Neural progenitor cell (in vitro differentiated cells): ENCODE measurements at regions not wholly inside any gene's neighbourhood (a gene's known extent, or its start where the extent isn't known, plus 50 kb on each side); places are given as distances from the start of the nearest gene placed in this dataset.

Experiments used
- DNase-seq: peaks from one replicate; pipeline ENCODE4 v3.0.0-alpha.2; 2016; ENCODE audit warnings: low spot score
- H2AFZ ChIP-seq: fragments of 200-600 bp; sonication (generic); replicated peaks from 2 replicates; pipeline ENCODE4 v1.6.1; 2016; ENCODE audit warnings: antibody characterized with exemption
- H3F3A ChIP-seq: fragments of 200-600 bp; sonication (generic); 2 replicates; pipeline ENCODE4 v1.6.1; 2016; ENCODE audit warnings: antibody characterized with exemption, low read depth
- H3K27ac ChIP-seq: fragments of 200-600 bp; sonication (generic); 2 replicates; pipeline ENCODE4 v1.5.1; 2016; ENCODE audit warnings: mild to moderate bottlenecking
- H3K27me3 ChIP-seq: fragments of 200-600 bp; sonication (generic); 2 replicates; pipeline ENCODE4 v1.6.1; 2016; ENCODE audit warnings: mild to moderate bottlenecking, moderate library complexity
- H3K36me3 ChIP-seq: fragments of 200-600 bp; sonication (generic); 2 replicates; pipeline ENCODE4 v1.5.1; 2016
- H3K4me1 ChIP-seq: fragments of 200-600 bp; sonication (generic); 2 replicates; pipeline ENCODE4 v1.6.1; 2016; ENCODE audit warnings: mixed run types
- H3K4me2 ChIP-seq: fragments of 200-600 bp; sonication (generic); 2 replicates; pipeline ENCODE4 v1.6.1; 2016
- H3K4me3 ChIP-seq: fragments of 200-600 bp; sonication (generic); 2 replicates; pipeline ENCODE4 v1.5.1; 2016
- H3K79me2 ChIP-seq: fragments of 200-600 bp; sonication (generic); 2 replicates; pipeline ENCODE4 v1.6.1; 2016; ENCODE audit warnings: low read depth
- H3K9ac ChIP-seq: fragments of 200-600 bp; sonication (generic); 2 replicates; pipeline ENCODE4 v1.6.1; 2016
- H3K9me3 ChIP-seq: fragments of 200-600 bp; sonication (generic); 2 replicates; pipeline ENCODE4 v1.5.1; 2016; ENCODE audit warnings: low read depth
- H4K20me1 ChIP-seq: fragments of 200-600 bp; sonication (generic); 2 replicates; pipeline ENCODE4 v1.6.1; 2016; ENCODE audit warnings: low read depth
- H3K27ac Mint-ChIP-seq: 3 replicates; pipeline ENCODE4 v1.8.0; 2021; ENCODE audit warnings: mixed read lengths
- H3K27me3 Mint-ChIP-seq: 2 replicates; pipeline ENCODE4 v1.8.0; 2022; ENCODE audit warnings: low read depth, mild to moderate bottlenecking, inconsistent platforms, moderate library complexity, mixed read lengths; ENCODE audit not compliant: insufficient read depth
- H3K36me3 Mint-ChIP-seq: 3 replicates; pipeline ENCODE4 v1.8.0; 2021; ENCODE audit warnings: mixed read lengths
- H3K4me1 Mint-ChIP-seq: 3 replicates; pipeline ENCODE4 v1.8.0; 2021; ENCODE audit warnings: mixed read lengths
- H3K4me3 Mint-ChIP-seq: 3 replicates; pipeline ENCODE4 v1.8.0; 2021; ENCODE audit warnings: mild to moderate bottlenecking, moderate library complexity, mixed read lengths
- H3K9me3 Mint-ChIP-seq: 3 replicates; pipeline ENCODE4 v1.8.0; 2020; ENCODE audit warnings: mixed read lengths
- EZH2 ChIP-seq: fragments of 200-600 bp; sonication (generic); IDR thresholded peaks from 2 replicates; pipeline ENCODE4 v1.6.1; 2017; ENCODE audit warnings: antibody characterized with exemption, mild to moderate bottlenecking, moderate library complexity
- EZH2phosphoT487 ChIP-seq: fragments of 200-600 bp; sonication (generic); IDR thresholded peaks from 2 replicates; pipeline ENCODE4 v1.6.1; 2017; ENCODE audit warnings: antibody characterized with exemption
- TF ChIP-seq, protein P1 (sequence below): fragments of 200-600 bp; sonication (generic); IDR thresholded peaks from 2 replicates; pipeline ENCODE4 v1.5.1; 2017; ENCODE audit warnings: antibody characterized with exemption, mild to moderate bottlenecking

DNA sequence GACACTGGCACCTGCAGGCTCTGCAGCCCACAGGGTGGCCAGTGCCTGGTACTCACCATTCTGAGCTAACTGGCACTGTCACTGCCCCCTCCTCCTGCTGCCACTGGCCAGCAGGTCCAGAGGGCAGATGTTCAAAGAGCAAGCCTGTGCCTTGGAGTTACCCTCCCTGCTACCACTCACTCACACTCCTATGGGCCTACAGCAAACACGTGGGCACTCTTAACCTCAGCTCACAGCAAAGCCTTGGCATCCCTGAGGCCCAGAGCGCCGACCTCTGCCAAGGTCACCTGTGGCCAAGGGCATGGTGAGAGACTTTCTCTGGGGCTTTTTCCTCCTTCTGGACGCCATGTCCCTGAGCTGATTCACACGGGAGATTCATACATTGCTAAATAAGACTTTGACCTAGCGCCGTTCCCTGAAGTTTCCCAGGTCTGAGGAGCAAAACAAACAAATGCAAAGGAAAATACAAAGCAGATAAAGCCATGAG lies 270.0 kb upstream of the PPP2R2D start:
- Mint-ChIP-seq H3K27ac (no peak overlapping the region), H3K4me3 (no peak overlapping the region), H3K9me3 (peaks cover 19% of the 10 kb centered on the region), H3K27me3 (peaks cover 9% of the 10 kb centered on the region), H3K4me1 (peaks cover 1% of the 10 kb centered on the region), H3K36me3 (no peaks in the 10 kb centered on the region)
- H3K9ac ChIP-seq: no peak overlapping the region
- H3K4me1 ChIP-seq: no peaks in the 10 kb centered on the region
- H3K27me3 ChIP-seq: no peaks in the 10 kb centered on the region
- no peaks in the 10 kb centered on the region for H3K79me2 ChIP-seq
- H3F3A ChIP-seq: no peaks in the 10 kb centered on the region
- no peak overlapping the region for H3K4me3 ChIP-seq
- H3K9me3 ChIP-seq: peaks cover 4% of the 10 kb centered on the region
- H3K4me2 ChIP-seq: no peak overlapping the region
- TF ChIP-seq EZH2phosphoT487: no peak
- TF ChIP-seq, protein P1, sequence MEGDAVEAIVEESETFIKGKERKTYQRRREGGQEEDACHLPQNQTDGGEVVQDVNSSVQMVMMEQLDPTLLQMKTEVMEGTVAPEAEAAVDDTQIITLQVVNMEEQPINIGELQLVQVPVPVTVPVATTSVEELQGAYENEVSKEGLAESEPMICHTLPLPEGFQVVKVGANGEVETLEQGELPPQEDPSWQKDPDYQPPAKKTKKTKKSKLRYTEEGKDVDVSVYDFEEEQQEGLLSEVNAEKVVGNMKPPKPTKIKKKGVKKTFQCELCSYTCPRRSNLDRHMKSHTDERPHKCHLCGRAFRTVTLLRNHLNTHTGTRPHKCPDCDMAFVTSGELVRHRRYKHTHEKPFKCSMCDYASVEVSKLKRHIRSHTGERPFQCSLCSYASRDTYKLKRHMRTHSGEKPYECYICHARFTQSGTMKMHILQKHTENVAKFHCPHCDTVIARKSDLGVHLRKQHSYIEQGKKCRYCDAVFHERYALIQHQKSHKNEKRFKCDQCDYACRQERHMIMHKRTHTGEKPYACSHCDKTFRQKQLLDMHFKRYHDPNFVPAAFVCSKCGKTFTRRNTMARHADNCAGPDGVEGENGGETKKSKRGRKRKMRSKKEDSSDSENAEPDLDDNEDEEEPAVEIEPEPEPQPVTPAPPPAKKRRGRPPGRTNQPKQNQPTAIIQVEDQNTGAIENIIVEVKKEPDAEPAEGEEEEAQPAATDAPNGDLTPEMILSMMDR: no peak
- TF ChIP-seq EZH2: no peak
- H3K27ac ChIP-seq: no peak overlapping the region
- no peak overlapping the region for H2AFZ ChIP-seq
- no peak for DNase-seq
- no peaks in the 10 kb centered on the region for H4K20me1 ChIP-seq
- H3K36me3 ChIP-seq: no peaks in the 10 kb centered on the region

DNA sequence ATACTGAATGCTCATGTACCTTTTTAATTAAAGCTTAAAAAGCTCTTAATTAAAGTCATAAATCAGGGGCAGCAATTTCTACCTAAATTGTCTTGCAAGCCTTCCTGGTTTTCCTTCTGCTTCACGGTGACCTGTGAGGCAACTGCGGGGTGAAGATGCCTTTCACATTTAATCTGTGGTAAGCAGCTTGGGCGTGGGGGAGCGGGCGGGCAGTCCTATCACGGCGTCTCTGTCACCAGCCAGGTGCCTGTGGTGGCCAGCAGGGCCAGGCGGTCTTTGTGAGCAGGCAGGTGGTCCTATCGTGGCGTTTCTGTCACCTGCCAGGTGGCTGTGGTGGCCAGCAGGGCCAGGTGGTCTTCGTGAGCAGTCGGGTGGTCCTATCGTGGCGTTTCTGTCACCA lies 269.2 kb upstream of the PPP2R2D start:
- H3K27ac ChIP-seq: no peak overlapping the region
- H3K79me2 ChIP-seq: no peaks in the 10 kb centered on the region
- no peaks in the 10 kb centered on the region for H3K27me3 ChIP-seq
- no peaks in the 10 kb centered on the region for H3F3A ChIP-seq
- no peak overlapping the region for H3K9ac ChIP-seq
- H4K20me1 ChIP-seq: no peaks in the 10 kb centered on the region
- H3K4me3 ChIP-seq: no peak overlapping the region
- no peaks in the 10 kb centered on the region for H3K36me3 ChIP-seq
- peaks cover 11% of the 10 kb centered on the region for H3K27me3 Mint-ChIP-seq
- H3K9me3 Mint-ChIP-seq: peaks cover 21% of the 10 kb centered on the region
- no peak overlapping the region for H2AFZ ChIP-seq
- DNase-seq: no peak
- H3K36me3 Mint-ChIP-seq: no peaks in the 10 kb centered on the region
- H3K4me2 ChIP-seq: no peak overlapping the region
- H3K9me3 ChIP-seq: peaks cover 4% of the 10 kb centered on the region
- no peak overlapping the region for H3K27ac Mint-ChIP-seq
- H3K4me3 Mint-ChIP-seq: no peak overlapping the region
- peaks cover 6% of the 10 kb centered on the region for H3K4me1 Mint-ChIP-seq
- TF ChIP-seq EZH2 (no peak), EZH2phosphoT487 (no peak)
- TF ChIP-seq, protein P1: no peak
- H3K4me1 ChIP-seq: no peaks in the 10 kb centered on the region

DNA sequence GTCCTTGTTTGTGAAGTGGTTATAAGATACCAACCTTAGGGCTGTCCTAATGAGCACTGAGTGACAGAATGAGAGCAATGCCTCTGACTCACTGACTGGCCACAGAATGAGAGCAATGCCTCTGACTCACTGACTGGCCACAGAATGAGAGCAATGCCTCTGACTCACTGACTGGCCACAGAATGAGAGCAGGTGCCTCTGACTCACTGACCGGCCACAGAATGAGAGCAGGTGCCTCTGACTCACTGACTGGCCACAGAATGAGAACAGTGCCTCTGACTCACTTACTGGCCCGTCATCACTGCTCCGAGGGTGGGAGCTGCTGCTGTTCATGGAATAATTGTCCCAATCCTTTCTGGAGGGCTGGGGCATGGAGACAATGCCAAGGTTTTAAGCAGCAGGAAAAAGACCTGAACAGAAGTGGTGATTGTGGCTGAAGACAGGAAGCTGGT lies 265.2 kb upstream of the PPP2R2D start:
- H3K36me3 Mint-ChIP-seq: no peaks in the 10 kb centered on the region
- Histone ChIP-seq H3K9ac (no peak overlapping the region), H3K27me3 (no peaks in the 10 kb centered on the region), H3K36me3 (no peaks in the 10 kb centered on the region), H3K4me2 (no peak overlapping the region), H3K4me3 (no peak overlapping the region), H3K27ac (no peak overlapping the region), H3K9me3 (no peaks in the 10 kb centered on the region), H3F3A (no peaks in the 10 kb centered on the region), H4K20me1 (no peaks in the 10 kb centered on the region), H3K79me2 (no peaks in the 10 kb centered on the region), H2AFZ (no peak overlapping the region), H3K4me1 (no peaks in the 10 kb centered on the region)
- H3K4me1 Mint-ChIP-seq: peaks cover 14% of the 10 kb centered on the region
- TF ChIP-seq EZH2phosphoT487: no peak
- TF ChIP-seq, protein P1: no peak
- TF ChIP-seq EZH2: no peak
- H3K4me3 Mint-ChIP-seq: no peak overlapping the region
- no peak overlapping the region for H3K27ac Mint-ChIP-seq
- H3K9me3 Mint-ChIP-seq: peaks cover 25% of the 10 kb centered on the region
- H3K27me3 Mint-ChIP-seq: peaks cover 6% of the 10 kb centered on the region
- DNase-seq: no peak
